ENCODE measurements at regions not wholly inside any gene's neighbourhood (a gene's known extent, or its start where the extent isn't known, plus 50 kb on each side); places are given as distances from the start of the nearest gene placed in this dataset.

DNA sequence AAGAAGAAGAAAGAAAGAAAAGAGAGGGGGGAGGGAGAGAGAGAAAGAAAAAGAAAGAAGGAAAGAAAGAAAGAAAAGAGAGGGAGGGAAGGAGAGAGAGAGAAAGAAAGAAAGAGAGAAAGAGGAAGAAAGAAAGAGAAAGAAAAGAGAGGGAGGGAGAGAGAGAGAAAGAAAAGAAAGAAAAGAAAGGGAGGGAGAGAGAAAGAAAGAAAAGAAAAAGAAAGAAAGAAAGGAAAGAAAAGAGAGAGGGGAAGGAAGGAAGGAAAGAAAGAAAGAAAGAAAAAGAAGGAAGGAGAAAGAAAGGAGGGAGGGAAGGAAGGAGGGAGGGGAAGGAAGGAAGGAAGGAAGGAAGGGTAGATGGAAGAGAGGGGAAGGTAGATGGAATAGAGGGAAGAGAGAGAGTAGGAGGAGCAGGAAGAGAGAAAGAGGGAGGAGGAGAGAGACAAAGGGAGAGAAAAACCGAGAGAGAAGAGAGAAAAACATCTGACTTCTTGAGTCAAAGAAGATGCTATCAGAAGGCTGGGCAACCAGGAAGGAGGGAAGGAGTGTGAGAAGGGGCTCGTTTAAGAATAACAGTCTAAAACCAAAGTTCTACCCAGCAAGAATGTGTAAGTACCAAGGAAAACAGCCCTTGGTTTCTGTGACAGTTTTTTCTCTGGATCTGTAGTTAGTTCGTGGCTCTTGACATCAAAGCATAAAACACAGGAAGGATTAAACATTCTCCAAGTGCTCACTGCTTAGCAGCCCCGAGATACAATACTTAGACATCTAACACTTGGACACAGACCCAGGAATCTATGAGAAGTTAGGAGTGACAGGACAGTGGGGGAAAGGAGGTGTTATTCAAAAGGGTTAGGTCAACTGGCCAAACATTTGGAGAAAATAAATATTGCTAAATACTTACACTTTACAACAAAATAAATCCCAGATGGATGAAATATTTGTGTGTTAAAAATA, 131.9 kb upstream of the STMND1 start:
- H3K9me1 ChIP-seq (ENCODE audit: control insufficient read depth, insufficient read depth, low read length), result no peaks in the 10 kb centered on the region
- H4K20me1 ChIP-seq (replicated peaks; ENCODE audit: control insufficient read depth, insufficient read depth, low read length), result no peaks in the 10 kb centered on the region
- no peaks in the 10 kb centered on the region for H3K36me3 ChIP-seq (ENCODE audit: control insufficient read depth, insufficient read depth, low read length)
- H3K27ac ChIP-seq (ENCODE audit: extremely low read depth, low read depth, low read length), result no peak overlapping the region
- ChIA-PET POLR2A (no interaction called here), CTCF (ENCODE audit: low intra/inter-chr PET ratio) (no interaction called here)
- no peak overlapping the region for H3K4me2 ChIP-seq (ENCODE audit: insufficient read depth, low read length)
- H2AFZ ChIP-seq (ENCODE audit: low read depth, low read length), result no peak overlapping the region
- no peak overlapping the region for H3K9ac ChIP-seq (ENCODE audit: insufficient read depth in 1 of 2, low read depth in 2 of 2, low read length in 2 of 2)
- WGBS (ENCODE audit: insufficient coverage, low coverage, missing lambda C conversion rate), result 0% methylated on average over 4 of the region's 4 CpGs
- DNase-seq (ENCODE audit: extremely low read depth in 1 of 4, low spot score in 3 of 4), result no peak
- no peaks in the 10 kb centered on the region for H3K79me2 ChIP-seq (ENCODE audit: control insufficient read depth, insufficient read depth, low read length)
- TF ChIP-seq, protein P1, sequence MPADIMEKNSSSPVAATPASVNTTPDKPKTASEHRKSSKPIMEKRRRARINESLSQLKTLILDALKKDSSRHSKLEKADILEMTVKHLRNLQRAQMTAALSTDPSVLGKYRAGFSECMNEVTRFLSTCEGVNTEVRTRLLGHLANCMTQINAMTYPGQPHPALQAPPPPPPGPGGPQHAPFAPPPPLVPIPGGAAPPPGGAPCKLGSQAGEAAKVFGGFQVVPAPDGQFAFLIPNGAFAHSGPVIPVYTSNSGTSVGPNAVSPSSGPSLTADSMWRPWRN (IDR thresholded peaks at IDR 0.05; ENCODE audit: low read depth), result no peak
- peak; percentile 99 for TF ChIP-seq ZNF512 (tag; IDR thresholded peaks at IDR 0.05)
- TF ChIP-seq, protein P2, sequence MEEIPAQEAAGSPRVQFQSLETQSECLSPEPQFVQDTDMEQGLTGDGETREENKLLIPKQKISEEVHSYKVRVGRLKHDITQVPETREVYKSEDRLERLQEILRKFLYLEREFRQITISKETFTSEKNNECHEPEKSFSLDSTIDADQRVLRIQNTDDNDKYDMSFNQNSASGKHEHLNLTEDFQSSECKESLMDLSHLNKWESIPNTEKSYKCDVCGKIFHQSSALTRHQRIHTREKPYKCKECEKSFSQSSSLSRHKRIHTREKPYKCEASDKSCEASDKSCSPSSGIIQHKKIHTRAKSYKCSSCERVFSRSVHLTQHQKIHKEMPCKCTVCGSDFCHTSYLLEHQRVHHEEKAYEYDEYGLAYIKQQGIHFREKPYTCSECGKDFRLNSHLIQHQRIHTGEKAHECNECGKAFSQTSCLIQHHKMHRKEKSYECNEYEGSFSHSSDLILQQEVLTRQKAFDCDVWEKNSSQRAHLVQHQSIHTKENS (CRISPR knock-in tag; IDR thresholded peaks at IDR 0.05), result no peak
- peak; percentile 57; the same call in 1 of the 2 replicates for TF ChIP-seq THRAP3 (IDR thresholded peaks at IDR 0.05; ENCODE audit: borderline replicate concordance)
- no peak for TF ChIP-seq RBM22 (IDR thresholded peaks at IDR 0.05; ENCODE audit: low read depth, low read length, poor library complexity, severe bottlenecking)
- 0 out of 4 replicates have a peak, but pooled peaks of 1 of the 2 experiments have one; percentile 29 for TF ChIP-seq MLLT1 (IDR thresholded peaks at IDR 0.05)
- TF ChIP-seq MTA1 (IDR thresholded peaks at IDR 0.05; ENCODE audit: borderline replicate concordance), result 0 out of 2 replicates have a peak, but pooled peaks have one; percentile 28
- peak; percentile 38; the same call in 1 of the 2 replicates for TF ChIP-seq MTA2 (IDR thresholded peaks at IDR 0.05; ENCODE audit: low read depth)
- TF ChIP-seq STAT5A (IDR thresholded peaks at IDR 0.05; ENCODE audit: borderline replicate concordance, low read length), result no peak
- no peak for TF ChIP-seq ZNF253 (CRISPR knock-in tag; conservative IDR thresholded peaks at IDR 0.05)
- no peak for TF ChIP-seq ZNF778 (CRISPR knock-in tag; IDR thresholded peaks at IDR 0.05)
- TF ChIP-seq EHMT2 (IDR thresholded peaks at IDR 0.05), result 0 out of 2 replicates have a peak, but pooled peaks have one; percentile 26
- no peak for ATAC-seq
- no TSS peak for BruUV-seq (replicated peaks)
- in situ Hi-C loops (cut with MboI) (no loop called here), intact Hi-C loops (cut with micrococcal nuclease) (loop anchor here (5.0 to 10.0 kb wide), 3 partner anchors 205 to 638 kb away; partner anchors contain the start of gene ATXN1)
- no peaks in the 10 kb centered on the region for H3K4me1 ChIP-seq (replicated peaks in 1 of 2; ENCODE audit: control insufficient read depth in 2 of 2, insufficient read depth in 2 of 2, low read length in 2 of 2)
- FAIRE-seq, result no peak
- no peaks in the 10 kb centered on the region for H3K9me3 ChIP-seq (replicated peaks; ENCODE audit: control insufficient read depth, insufficient read depth, low read depth, low read length)
- H3K4me3 ChIP-seq, result no peak overlapping the region
- H3K27me3 ChIP-seq (ENCODE audit: control insufficient read depth in 2 of 2, insufficient read depth in 2 of 2, low read length in 2 of 2), result peaks cover 4 to 13% of the 10 kb centered on the region in 2 experiments

Data from K562 (cell line).